GM12878 (cell line): ENCODE measurements at regions not wholly inside any gene's neighbourhood (a gene's known extent, or its start where the extent isn't known, plus 50 kb on each side); places are given as distances from the start of the nearest gene placed in this dataset.
A peak's percentile ranks its signal among the peaks of the same experiment; 100 is the strongest.
"Not testable (repeated sequence)": the region's sequence is repeated elsewhere in the genome, so short reads cannot be mapped to it uniquely, and the experiment has no call there.

Experiments used
- ATAC-seq: fragments of 200-7000 bp; cut with Tn5 transposase; 3 replicates; pipeline ENCODE4 v1.9.1; 2020; ENCODE audit warnings: mild to moderate bottlenecking, moderate library complexity
- BruUV-seq: library from RNA; stranded (reverse); fragments of 400-500 nt; replicated peaks from 2 replicates; lab custom pipeline; 2021; lab: Mats Ljungman, UMichigan
- CTCF ChIA-PET: fragments of 300-600 bp; sonication (Branson Sonifier 250); formaldehyde crosslinking; extraction: SDS; loops from one replicate; lab custom pipeline; 2021; ENCODE audit warnings: inconsistent platforms; lab: Yijun Ruan, JAX
- POLR2A ChIA-PET: fragments of 350-600 bp; formaldehyde crosslinking; extraction: SDS; loops from one replicate; lab custom pipeline; 2021; ENCODE audit warnings: inconsistent platforms; lab: Charles Lee
- RAD21 ChIA-PET: fragments of 300-600 bp; sonication (Branson Sonifier 250); formaldehyde crosslinking; loops from one replicate; lab custom pipeline; 2023; ENCODE audit warnings: antibody characterized with exemption; ENCODE audit not compliant: unreplicated experiment; lab: Charles Lee
- SMC1A ChIA-PET: fragments of 300-600 bp; sonication (Branson Sonifier 250); formaldehyde crosslinking; loops from one replicate; lab custom pipeline; 2023; ENCODE audit not compliant: unreplicated experiment, uncharacterized antibody; lab: Charles Lee
- DNase-seq: peaks from one replicate; pipeline ENCODE4 v3.0.0-alpha.2; 2011; ENCODE audit warnings: low read depth, low spot score
- FAIRE-seq: peaks from 3 replicates; lab custom pipeline; 2011; peaks lifted over from hg19 to GRCh38; lab: Jason Lieb, UNC
- H2AFZ ChIP-seq: 2 replicates; pipeline ENCODE4 v1.6.0; 2011; ENCODE audit warnings: low read depth, low read length, control low read depth; ENCODE audit not compliant: control insufficient read depth
- H3K27ac ChIP-seq: 2 replicates; pipeline ENCODE4 v1.5.1; 2011; ENCODE audit warnings: control low read depth; ENCODE audit not compliant: control insufficient read depth, insufficient read depth
- H3K27me3 ChIP-seq, 2 experiments: replicated peaks in 1 of 2; 2 replicates each; pipeline versions ENCODE4 v1.6.0 to v1.6.1; 2011; ENCODE audit warnings: low read length in 1 of 2; ENCODE audit not compliant: control insufficient read depth in 2 of 2, insufficient read depth in 2 of 2
- H3K36me3 ChIP-seq, 2 experiments: 2 replicates each; pipeline ENCODE4 v1.5.1; 2011; ENCODE audit warnings: low read length in 1 of 2; ENCODE audit not compliant: control insufficient read depth in 2 of 2, insufficient read depth in 2 of 2
- H3K4me1 ChIP-seq: 2 replicates; pipeline ENCODE4 v1.6.1; 2011; ENCODE audit warnings: mild to moderate bottlenecking, low read length, moderate library complexity, mixed read lengths; ENCODE audit not compliant: control insufficient read depth, insufficient read depth
- H3K4me2 ChIP-seq: 2 replicates; pipeline ENCODE4 v1.6.0; 2011; ENCODE audit warnings: control low read depth; ENCODE audit not compliant: control insufficient read depth, insufficient read depth
- H3K4me3 ChIP-seq: fragments of 200-600 bp; sonication (generic); 2 replicates; pipeline ENCODE4 v1.5.1; 2016
- H3K79me2 ChIP-seq: 2 replicates; pipeline ENCODE4 v1.6.0; 2011; ENCODE audit warnings: low read length; ENCODE audit not compliant: control insufficient read depth, insufficient read depth
- H3K9ac ChIP-seq: 2 replicates; pipeline ENCODE4 v1.8.0; 2011; ENCODE audit warnings: low read length, control low read depth, mixed read lengths; ENCODE audit not compliant: control insufficient read depth, insufficient read depth
- H3K9me3 ChIP-seq: replicated peaks from 3 replicates; pipeline ENCODE4 v1.5.1; 2011; ENCODE audit warnings: mild to moderate bottlenecking, low read length; ENCODE audit not compliant: control insufficient read depth, insufficient read depth
- H4K20me1 ChIP-seq: 2 replicates; pipeline ENCODE4 v1.6.0; 2011; ENCODE audit not compliant: control insufficient read depth, insufficient read depth
- BHLHE40 ChIP-seq, 2 experiments: fragments of 450-650 bp in 1 of 2; IDR thresholded peaks; 2 replicates each; pipeline ENCODE4 v1.6.1; 2011 to 2017; ENCODE audit warnings: low read depth in 2 of 2, borderline replicate concordance in 1 of 2, improper control_type of control experiment in 1 of 2, low read length in 1 of 2, mild to moderate bottlenecking in 1 of 2
- FOXM1 ChIP-seq: IDR thresholded peaks from 2 replicates; pipeline ENCODE4 v1.6.1; 2012; ENCODE audit warnings: low read depth, mild to moderate bottlenecking, inconsistent platforms, low read length, moderate library complexity
- SRF ChIP-seq, 2 experiments: IDR thresholded peaks; 2 replicates each; pipeline ENCODE4 v1.6.1; 2011; ENCODE audit warnings: low read depth in 2 of 2, low read length in 2 of 2, mild to moderate bottlenecking in 1 of 2, moderate library complexity in 1 of 2
- TCF12 ChIP-seq: IDR thresholded peaks from 2 replicates; pipeline ENCODE4 v1.6.1; 2011; ENCODE audit warnings: low read depth, mild to moderate bottlenecking, low read length
- TCF3 ChIP-seq: IDR thresholded peaks from 2 replicates; pipeline ENCODE4 v1.6.1; 2012; ENCODE audit warnings: low read depth, mild to moderate bottlenecking, low read length, borderline replicate concordance; ENCODE audit not compliant: insufficient read depth
- WGBS: methylation state at CpG from one replicate; pipeline ENCODE4 v1.1.6; 2016; ENCODE audit warnings: low lambda C conversion rate; ENCODE audit not compliant: insufficient replicate concordance, insufficient coverage; ENCODE audit errors: missing lambda C conversion rate; 5-methylcytosine and 5-hydroxymethylcytosine counted together
- in situ Hi-C: fragments of 300-500 bp; cut with MboI; formaldehyde crosslinking; loops from 9 replicates; pipeline ENCODE4 v1.14.3; 2018; ENCODE audit warnings: mixed read lengths
- intact Hi-C: fragments of 100-400 bp; cut with micrococcal nuclease; formaldehyde crosslinking; loops from one replicate; pipeline ENCODE4 v1.14.2; 2022; ENCODE audit not compliant: unreplicated experiment
- TF ChIP-seq, protein P1 (sequence below), 3 experiments: IDR thresholded peaks in 2 of 3; conservative IDR thresholded peaks in 1 of 3; 2 replicates each; pipeline ENCODE4 v1.5.1; 2011; ENCODE audit warnings: low read depth in 3 of 3, low read length in 3 of 3, mild to moderate bottlenecking in 3 of 3, control low read depth in 2 of 3, moderate library complexity in 2 of 3, inconsistent platforms in 1 of 3, mixed read lengths in 1 of 3; ENCODE audit not compliant: control insufficient read depth in 2 of 3, insufficient read depth in 1 of 3; ENCODE audit errors: extremely low read depth in 1 of 3

DNA sequence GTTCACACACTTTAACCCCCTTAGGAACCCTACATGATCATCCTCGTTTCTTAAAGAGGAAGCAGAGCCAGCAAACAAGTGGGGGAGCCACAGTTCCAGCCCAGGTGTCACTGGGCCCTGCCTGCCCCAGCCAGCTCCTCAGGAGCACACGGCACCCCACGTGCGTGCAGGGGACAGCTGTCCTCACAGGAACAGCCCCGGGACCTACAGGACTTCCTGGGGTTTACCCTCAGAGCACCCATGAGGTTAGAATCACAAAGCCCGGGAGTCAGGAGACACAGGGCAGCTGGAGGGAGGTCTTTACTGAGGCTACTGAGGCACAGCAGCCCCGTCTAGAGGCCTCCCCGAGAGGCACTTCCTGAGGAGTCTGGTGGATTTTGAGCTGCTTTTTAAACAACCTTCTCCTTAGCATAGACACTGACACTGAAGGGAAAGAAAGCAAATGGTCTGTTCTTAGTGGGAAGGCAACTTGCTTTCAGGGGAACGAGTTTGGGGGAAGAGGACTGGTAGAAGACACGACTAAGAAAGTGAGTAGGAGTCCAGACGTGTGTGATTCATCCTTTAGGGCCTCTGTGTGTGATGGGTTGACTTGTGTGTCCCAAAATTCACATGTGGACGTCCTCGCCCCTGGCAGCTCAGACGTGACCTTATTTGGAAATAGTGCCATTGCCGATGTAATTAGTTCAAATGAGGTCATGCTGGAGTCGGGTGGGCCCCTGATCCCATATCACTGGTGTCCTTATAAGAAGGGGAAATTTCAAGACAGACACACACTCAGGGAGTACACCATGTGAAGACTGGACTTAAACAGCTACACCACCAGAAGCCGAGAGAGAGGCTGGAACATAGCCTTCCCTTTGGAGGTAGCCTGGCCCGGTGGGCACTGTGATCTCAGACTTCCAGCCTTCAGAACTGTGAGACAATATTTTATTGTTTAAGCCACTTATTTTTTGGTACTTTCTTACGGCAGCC lies 278.4 kb upstream of the PLGLB2 start:
- WGBS: 7% methylated on average over 12 of the region's 19 CpGs
- H4K20me1 ChIP-seq, DNase-seq, BruUV-seq, in situ Hi-C loops, CTCF ChIA-PET, POLR2A ChIA-PET, RAD21 ChIA-PET, intact Hi-C loops, FAIRE-seq, H3K36me3 ChIP-seq, H3K9me3 ChIP-seq, H3K4me3 ChIP-seq, H3K27me3 ChIP-seq, H3K79me2 ChIP-seq, SMC1A ChIA-PET: not testable (repeated sequence)
- Histone ChIP-seq H3K9ac (peak overlapping the region; percentile 27; the same call in 1 of the 2 replicates), H3K4me1 (peaks cover 13% of the 10 kb centered on the region), H3K27ac (peak overlapping the region; percentile 67), H2AFZ (peak overlapping the region; percentile 60), H3K4me2 (peak overlapping the region; percentile 64)
- ATAC-seq: peak; percentile 40
- 0 out of 2 replicates have a peak, but pooled peaks have one; percentile 21 for TF ChIP-seq FOXM1
- TF ChIP-seq, protein P1, sequence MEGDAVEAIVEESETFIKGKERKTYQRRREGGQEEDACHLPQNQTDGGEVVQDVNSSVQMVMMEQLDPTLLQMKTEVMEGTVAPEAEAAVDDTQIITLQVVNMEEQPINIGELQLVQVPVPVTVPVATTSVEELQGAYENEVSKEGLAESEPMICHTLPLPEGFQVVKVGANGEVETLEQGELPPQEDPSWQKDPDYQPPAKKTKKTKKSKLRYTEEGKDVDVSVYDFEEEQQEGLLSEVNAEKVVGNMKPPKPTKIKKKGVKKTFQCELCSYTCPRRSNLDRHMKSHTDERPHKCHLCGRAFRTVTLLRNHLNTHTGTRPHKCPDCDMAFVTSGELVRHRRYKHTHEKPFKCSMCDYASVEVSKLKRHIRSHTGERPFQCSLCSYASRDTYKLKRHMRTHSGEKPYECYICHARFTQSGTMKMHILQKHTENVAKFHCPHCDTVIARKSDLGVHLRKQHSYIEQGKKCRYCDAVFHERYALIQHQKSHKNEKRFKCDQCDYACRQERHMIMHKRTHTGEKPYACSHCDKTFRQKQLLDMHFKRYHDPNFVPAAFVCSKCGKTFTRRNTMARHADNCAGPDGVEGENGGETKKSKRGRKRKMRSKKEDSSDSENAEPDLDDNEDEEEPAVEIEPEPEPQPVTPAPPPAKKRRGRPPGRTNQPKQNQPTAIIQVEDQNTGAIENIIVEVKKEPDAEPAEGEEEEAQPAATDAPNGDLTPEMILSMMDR (IDR thresholded peaks at IDR 0.05 in 2 of 3, conservative IDR thresholded peaks at IDR 0.05 in 1 of 3; ENCODE audit: control insufficient read depth in 2 of 3, extremely low read depth in 1 of 3, insufficient read depth in 1 of 3, low read depth in 3 of 3, low read length in 3 of 3): 0 out of 6 replicates have a peak, but pooled peaks of 1 of the 3 experiments have one; percentile 11
- TF ChIP-seq TCF12: peak; percentile 92
- peak; percentile 82 for TF ChIP-seq TCF3
- peak in 1 of 2 experiments; percentile 16; a peak in 1 of 4 replicates for TF ChIP-seq BHLHE40 (IDR thresholded peaks at IDR 0.05; ENCODE audit: borderline replicate concordance in 1 of 2, low read depth in 2 of 2, low read length in 1 of 2)
- TF ChIP-seq SRF (IDR thresholded peaks at IDR 0.05; ENCODE audit: low read depth in 2 of 2, low read length in 2 of 2): 0 out of 4 replicates have a peak, but pooled peaks of 1 of the 2 experiments have one; percentile 29
